Suprapubic skin (tissue), 4 donors: ENCODE measurements at regions not wholly inside any gene's neighbourhood (a gene's known extent, or its start where the extent isn't known, plus 50 kb on each side); places are given as distances from the start of the nearest gene placed in this dataset.

Experiments
- DNase-seq, 2 donors: peaks; one replicate each; pipeline ENCODE4 v3.0.0-alpha.2; 2019; ENCODE audit warnings: low spot score in 2 of 2
- H3K27ac ChIP-seq: fragments of 200-600 bp; sonication (generic); one replicate; pipeline ENCODE4 v1.5.1; 2019
- H3K27me3 ChIP-seq: fragments of 200-600 bp; sonication (generic); one replicate; pipeline ENCODE4 v1.5.1; 2019
- H3K36me3 ChIP-seq: fragments of 200-600 bp; sonication (generic); one replicate; pipeline ENCODE4 v1.5.1; 2019
- H3K4me1 ChIP-seq: fragments of 200-600 bp; sonication (generic); one replicate; pipeline ENCODE4 v1.5.1; 2019
- H3K4me3 ChIP-seq: fragments of 200-600 bp; sonication (generic); one replicate; pipeline ENCODE4 v1.5.1; 2019; ENCODE audit warnings: mild to moderate bottlenecking
- H3K9me3 ChIP-seq: fragments of 200-600 bp; sonication (generic); one replicate; pipeline ENCODE4 v1.5.1; 2019
- CTCF ChIP-seq, 2 donors: fragments of 200-600 bp in 1 of 2; fragments of 450-650 bp in 1 of 2; sonication (generic) in 1 of 2; IDR thresholded peaks; one replicate each; pipeline ENCODE4 v1.5.1; 2016 to 2019; ENCODE audit warnings: antibody characterized with exemption in 2 of 2, mild to moderate bottlenecking in 1 of 2, moderate library complexity in 1 of 2
- EP300 ChIP-seq: sonication (generic); formaldehyde crosslinking; IDR thresholded peaks from one replicate; pipeline ENCODE4 v1.6.1; 2017; ENCODE audit warnings: antibody characterized with exemption
- POLR2A ChIP-seq, 2 donors: fragments of 450-650 bp; IDR thresholded peaks; one replicate each; pipeline ENCODE4 v1.6.1; 2017; ENCODE audit warnings: antibody characterized with exemption in 2 of 2, mild to moderate bottlenecking in 2 of 2, moderate library complexity in 2 of 2
- POLR2AphosphoS5 ChIP-seq, 3 donors: sonication (generic); formaldehyde crosslinking; IDR thresholded peaks; one replicate each; pipeline ENCODE4 v1.6.1; 2017; ENCODE audit warnings: antibody characterized with exemption in 3 of 3
- WGBS: methylation state at CpG from one replicate; pipeline ENCODE4 v1.1.5; 2018; 5-methylcytosine and 5-hydroxymethylcytosine counted together

- 78% methylated on average over 5 of the region's 5 CpGs for WGBS
- no peaks in the 10 kb centered on the region for H3K9me3 ChIP-seq
Measured at GRCh38 chr18:51391731-51392130, 194.2 kb upstream of the MEX3C start.

GRCh38 chr18:51397347-51397962, 200.0 kb upstream of the MEX3C start:
- WGBS = 73% methylated on average over 4 of the region's 4 CpGs
- H3K4me1 ChIP-seq = no peaks in the 10 kb centered on the region
- DNase-seq = no peak
- no peak overlapping the region for H3K27ac ChIP-seq
- no peaks in the 10 kb centered on the region for H3K9me3 ChIP-seq
- TF ChIP-seq POLR2A (IDR thresholded peaks at IDR 0.05) (no peak), EP300 (no peak), POLR2AphosphoS5 (IDR thresholded peaks at IDR 0.05) (no peak), CTCF (IDR thresholded peaks at IDR 0.05) (no peak)
- H3K4me3 ChIP-seq = no peak overlapping the region
- no peaks in the 10 kb centered on the region for H3K27me3 ChIP-seq
- no peaks in the 10 kb centered on the region for H3K36me3 ChIP-seq

More at GRCh38 chr18:51391731-51392130, 194.2 kb upstream of the MEX3C start:
- no peaks in the 10 kb centered on the region for H3K27me3 ChIP-seq
- H3K36me3 ChIP-seq = no peaks in the 10 kb centered on the region
- H3K27ac ChIP-seq = no peak overlapping the region
- no peaks in the 10 kb centered on the region for H3K4me1 ChIP-seq
- TF ChIP-seq EP300 (no peak), POLR2A (IDR thresholded peaks at IDR 0.05) (no peak), CTCF (IDR thresholded peaks at IDR 0.05) (no peak), POLR2AphosphoS5 (IDR thresholded peaks at IDR 0.05) (no peak)
- DNase-seq = no peak
- H3K4me3 ChIP-seq = no peak overlapping the region

GRCh38 chr18:51398104-51398503, 200.6 kb upstream of the MEX3C start:
- no peak overlapping the region for H3K27ac ChIP-seq
- H3K4me1 ChIP-seq = no peaks in the 10 kb centered on the region
- TF ChIP-seq POLR2AphosphoS5 (IDR thresholded peaks at IDR 0.05) = no peak
- no peak for TF ChIP-seq POLR2A (IDR thresholded peaks at IDR 0.05)
- no peak for TF ChIP-seq CTCF (IDR thresholded peaks at IDR 0.05)
- TF ChIP-seq EP300 = no peak
- no peak overlapping the region for H3K4me3 ChIP-seq
- H3K9me3 ChIP-seq = no peaks in the 10 kb centered on the region
- WGBS = 74% methylated on average over 1 of the region's 1 CpG
- H3K36me3 ChIP-seq = no peaks in the 10 kb centered on the region
- H3K27me3 ChIP-seq = no peaks in the 10 kb centered on the region
- no peak for DNase-seq

- H3K4me1 ChIP-seq = no peaks in the 10 kb centered on the region
- H3K27ac ChIP-seq = no peak overlapping the region
- no peak overlapping the region for H3K4me3 ChIP-seq
- WGBS = 89% methylated on average over 11 of the region's 11 CpGs
- no peaks in the 10 kb centered on the region for H3K27me3 ChIP-seq
- no peaks in the 10 kb centered on the region for H3K36me3 ChIP-seq
- DNase-seq = no peak
- no peak for TF ChIP-seq CTCF (IDR thresholded peaks at IDR 0.05)
- no peak for TF ChIP-seq EP300
- no peak for TF ChIP-seq POLR2A (IDR thresholded peaks at IDR 0.05)
- TF ChIP-seq POLR2AphosphoS5 (IDR thresholded peaks at IDR 0.05) = no peak
- H3K9me3 ChIP-seq = no peaks in the 10 kb centered on the region
Measured at GRCh38 chr18:51399491-51400122, 202.1 kb upstream of the MEX3C start.

- no peak for TF ChIP-seq POLR2A (IDR thresholded peaks at IDR 0.05)
- no peak for TF ChIP-seq POLR2AphosphoS5 (IDR thresholded peaks at IDR 0.05)
- TF ChIP-seq CTCF (IDR thresholded peaks at IDR 0.05) = no peak
- no peak for TF ChIP-seq EP300
- Histone ChIP-seq H3K27me3 (no peaks in the 10 kb centered on the region), H3K4me1 (no peaks in the 10 kb centered on the region), H3K27ac (no peak overlapping the region), H3K9me3 (no peaks in the 10 kb centered on the region), H3K36me3 (no peaks in the 10 kb centered on the region), H3K4me3 (no peak overlapping the region)
- no peak for DNase-seq
- WGBS = 51% methylated on average over 2 of the region's 2 CpGs
Measured at GRCh38 chr18:51400721-51401120, 203.2 kb upstream of the MEX3C start.
